Nephron progenitor cell (in vitro differentiated cells): ENCODE measurements at regions not wholly inside any gene's neighbourhood (a gene's known extent, or its start where the extent isn't known, plus 50 kb on each side); places are given as distances from the start of the nearest gene placed in this dataset.

Source experiments
- DNase-seq: peaks from one replicate; pipeline ENCODE4 v3.0.0; 2021
- H3K27ac Mint-ChIP-seq: 2 replicates; pipeline ENCODE4 v1.8.0; 2021; ENCODE audit warnings: mild to moderate bottlenecking, moderate library complexity, mixed read lengths
- H3K27me3 Mint-ChIP-seq: 2 replicates; pipeline ENCODE4 v1.8.0; 2021; ENCODE audit warnings: mild to moderate bottlenecking, low read depth, mixed read lengths; ENCODE audit not compliant: poor library complexity
- H3K36me3 Mint-ChIP-seq: 2 replicates; pipeline ENCODE4 v1.8.0; 2021; ENCODE audit warnings: low read depth, mixed read lengths
- H3K4me1 Mint-ChIP-seq: 2 replicates; pipeline ENCODE4 v1.8.0; 2021; ENCODE audit warnings: mixed read lengths
- H3K4me3 Mint-ChIP-seq: 2 replicates; pipeline ENCODE4 v1.8.0; 2021; ENCODE audit warnings: mild to moderate bottlenecking, moderate library complexity, mixed read lengths
- H3K9me3 Mint-ChIP-seq: 2 replicates; pipeline ENCODE4 v1.8.0; 2021; ENCODE audit warnings: mild to moderate bottlenecking, moderate library complexity, mixed read lengths
- TF ChIP-seq, protein P1 (sequence below): fragments of 200-600 bp; sonication (generic); IDR thresholded peaks from 2 replicates; pipeline ENCODE4 v1.5.0; 2021; ENCODE audit warnings: antibody characterized with exemption

DNA sequence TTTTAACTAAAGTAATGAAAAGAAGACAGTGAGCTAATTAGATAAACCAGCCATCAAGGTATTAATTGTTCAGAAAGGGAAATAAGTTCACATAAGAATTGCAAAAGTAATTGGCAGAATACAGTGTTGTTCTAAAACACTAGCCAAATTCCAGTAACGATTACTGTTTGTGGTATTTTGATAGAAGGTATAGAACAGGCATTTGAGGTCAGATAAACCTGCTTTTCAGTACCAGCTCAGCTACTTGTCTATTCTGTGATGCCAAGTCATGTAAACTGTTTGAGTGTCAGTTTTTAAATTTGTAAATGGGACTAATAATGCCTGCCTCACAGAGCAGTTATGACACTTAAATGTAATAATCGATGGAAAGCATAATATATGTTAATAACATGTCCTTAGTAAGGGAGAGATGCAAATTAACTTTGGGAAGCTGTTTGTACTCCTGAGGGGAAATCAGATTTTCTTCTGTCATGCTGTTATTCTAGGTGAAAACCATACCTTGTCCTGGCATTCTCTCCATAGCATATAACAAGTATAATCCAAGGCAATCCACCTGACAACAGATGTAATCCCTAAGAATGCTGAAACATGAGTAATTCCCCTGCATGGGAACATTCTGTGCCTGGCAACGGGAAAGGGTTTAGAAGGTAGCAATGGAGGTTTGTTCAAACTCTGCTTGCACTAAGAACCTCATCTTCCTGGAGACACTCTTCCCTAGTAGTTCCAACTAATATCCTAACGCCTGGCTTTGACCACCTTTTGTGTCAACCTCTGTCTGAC lies 509.5 kb upstream of the PAPPA start:
- Mint-ChIP-seq H3K27ac (no peak overlapping the region), H3K4me1 (no peaks in the 10 kb centered on the region), H3K36me3 (no peaks in the 10 kb centered on the region), H3K4me3 (no peak overlapping the region), H3K9me3 (no peaks in the 10 kb centered on the region), H3K27me3 (peaks cover 8% of the 10 kb centered on the region)
- no peak for DNase-seq
- TF ChIP-seq, protein P1, sequence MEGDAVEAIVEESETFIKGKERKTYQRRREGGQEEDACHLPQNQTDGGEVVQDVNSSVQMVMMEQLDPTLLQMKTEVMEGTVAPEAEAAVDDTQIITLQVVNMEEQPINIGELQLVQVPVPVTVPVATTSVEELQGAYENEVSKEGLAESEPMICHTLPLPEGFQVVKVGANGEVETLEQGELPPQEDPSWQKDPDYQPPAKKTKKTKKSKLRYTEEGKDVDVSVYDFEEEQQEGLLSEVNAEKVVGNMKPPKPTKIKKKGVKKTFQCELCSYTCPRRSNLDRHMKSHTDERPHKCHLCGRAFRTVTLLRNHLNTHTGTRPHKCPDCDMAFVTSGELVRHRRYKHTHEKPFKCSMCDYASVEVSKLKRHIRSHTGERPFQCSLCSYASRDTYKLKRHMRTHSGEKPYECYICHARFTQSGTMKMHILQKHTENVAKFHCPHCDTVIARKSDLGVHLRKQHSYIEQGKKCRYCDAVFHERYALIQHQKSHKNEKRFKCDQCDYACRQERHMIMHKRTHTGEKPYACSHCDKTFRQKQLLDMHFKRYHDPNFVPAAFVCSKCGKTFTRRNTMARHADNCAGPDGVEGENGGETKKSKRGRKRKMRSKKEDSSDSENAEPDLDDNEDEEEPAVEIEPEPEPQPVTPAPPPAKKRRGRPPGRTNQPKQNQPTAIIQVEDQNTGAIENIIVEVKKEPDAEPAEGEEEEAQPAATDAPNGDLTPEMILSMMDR, result no peak

DNA sequence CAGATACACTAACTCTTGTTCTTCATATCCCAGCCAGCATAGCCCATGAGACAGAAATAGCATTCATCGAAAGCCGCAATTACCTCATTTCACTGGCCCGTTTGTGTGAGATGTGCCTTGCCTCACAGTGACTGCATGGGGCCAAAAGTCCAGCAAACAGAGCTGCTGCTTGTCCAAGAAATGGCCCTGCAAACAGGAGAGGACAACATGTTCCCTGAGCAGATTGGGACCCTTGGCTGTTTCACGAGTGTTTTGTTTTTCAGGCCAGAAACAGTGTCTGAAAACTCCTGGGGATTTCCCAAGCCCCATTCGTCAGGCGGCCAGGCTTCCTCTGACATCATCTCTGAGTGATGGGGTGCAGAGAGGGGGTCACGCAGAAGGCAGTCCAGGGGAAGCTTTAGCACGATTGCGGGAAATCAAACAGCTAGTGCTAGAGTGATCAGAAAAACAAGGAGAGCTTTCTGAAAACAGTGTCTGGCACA lies 503.6 kb upstream of the PAPPA start:
- TF ChIP-seq, protein P1, result no peak
- H3K36me3 Mint-ChIP-seq, result no peaks in the 10 kb centered on the region
- peak overlapping the region; percentile 8 for H3K27ac Mint-ChIP-seq
- H3K9me3 Mint-ChIP-seq, result no peaks in the 10 kb centered on the region
- H3K4me1 Mint-ChIP-seq, result peaks cover 21% of the 10 kb centered on the region
- no peak for DNase-seq
- no peak overlapping the region for H3K4me3 Mint-ChIP-seq
- H3K27me3 Mint-ChIP-seq, result peaks cover 7% of the 10 kb centered on the region

DNA sequence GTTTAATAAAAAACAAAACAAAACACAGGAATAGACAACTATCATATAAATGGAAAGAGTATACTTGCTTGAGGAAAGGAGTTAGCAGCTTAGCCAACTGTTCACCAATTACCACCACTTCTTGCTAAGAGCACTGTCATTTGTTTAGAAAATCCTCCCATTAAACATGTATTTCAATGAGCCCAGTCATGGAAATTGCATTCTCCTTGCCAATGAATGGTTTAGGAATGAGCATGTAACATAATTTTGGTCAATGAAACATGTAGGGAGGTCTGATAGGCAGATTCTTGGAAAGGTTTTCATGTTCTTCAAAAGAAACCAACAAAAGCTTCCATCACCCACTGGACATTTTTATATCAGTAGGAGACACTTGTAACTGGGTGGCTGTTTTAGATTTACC lies 502.8 kb upstream of the PAPPA start:
- H3K36me3 Mint-ChIP-seq, result no peaks in the 10 kb centered on the region
- H3K27ac Mint-ChIP-seq, result peak overlapping the region; percentile 8
- no peak overlapping the region for H3K4me3 Mint-ChIP-seq
- H3K27me3 Mint-ChIP-seq, result peaks cover 7% of the 10 kb centered on the region
- DNase-seq, result no peak
- TF ChIP-seq, protein P1, result no peak
- H3K9me3 Mint-ChIP-seq, result no peaks in the 10 kb centered on the region
- peaks cover 21% of the 10 kb centered on the region for H3K4me1 Mint-ChIP-seq

DNA sequence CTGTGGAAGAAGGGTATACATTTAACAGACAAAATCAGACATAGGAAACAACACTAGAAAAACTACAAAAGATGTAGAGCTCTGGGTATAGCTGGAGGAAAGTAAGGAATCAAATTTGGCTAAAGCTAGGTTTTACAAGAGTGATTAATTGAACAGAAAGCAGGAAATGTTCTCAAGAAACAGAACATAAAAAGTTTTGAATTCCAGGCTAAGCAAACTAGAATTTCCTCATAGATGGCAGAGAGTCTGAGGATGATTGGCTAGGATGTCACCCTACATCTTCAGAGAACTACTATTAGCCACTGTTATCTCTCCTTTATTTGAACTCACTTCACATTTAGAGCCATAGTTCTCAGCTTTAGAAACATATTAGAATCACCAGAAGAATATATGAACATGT lies 502.1 kb upstream of the PAPPA start:
- TF ChIP-seq, protein P1, result no peak
- peaks cover 7% of the 10 kb centered on the region for H3K27me3 Mint-ChIP-seq
- H3K4me1 Mint-ChIP-seq, result peaks cover 21% of the 10 kb centered on the region
- H3K9me3 Mint-ChIP-seq, result no peaks in the 10 kb centered on the region
- DNase-seq, result no peak
- no peak overlapping the region for H3K4me3 Mint-ChIP-seq
- no peaks in the 10 kb centered on the region for H3K36me3 Mint-ChIP-seq
- peak overlapping the region; percentile 8 for H3K27ac Mint-ChIP-seq

DNA sequence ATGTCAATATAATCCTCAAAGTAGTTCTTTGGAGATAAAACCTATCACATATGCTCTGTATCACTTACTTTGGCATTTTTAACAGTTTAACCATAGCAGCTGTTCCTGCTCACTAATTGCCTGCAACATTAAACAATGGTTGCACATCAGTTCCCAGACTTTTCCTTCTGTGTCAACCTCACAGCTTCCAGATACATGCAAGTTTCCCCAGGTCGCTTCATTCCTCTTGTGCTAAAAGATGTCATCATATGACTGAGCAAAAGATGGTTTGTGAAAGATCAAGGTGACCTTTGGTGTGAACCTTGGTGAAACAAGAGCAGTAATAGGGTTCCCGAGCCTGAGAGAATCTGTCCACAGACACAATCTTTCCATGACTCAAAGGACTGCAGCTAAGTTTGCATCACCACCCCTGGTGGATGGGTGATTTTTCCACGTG lies 500.4 kb upstream of the PAPPA start:
- H3K27ac Mint-ChIP-seq, result no peak overlapping the region

More for the DNA sequence above, 500.4 kb upstream of the PAPPA start:
- Mint-ChIP-seq H3K4me1 (peaks cover 21% of the 10 kb centered on the region), H3K27me3 (peaks cover 5% of the 10 kb centered on the region), H3K9me3 (no peaks in the 10 kb centered on the region), H3K4me3 (no peak overlapping the region), H3K36me3 (no peaks in the 10 kb centered on the region)
- TF ChIP-seq, protein P1, result no peak
- no peak for DNase-seq
